Spleen (tissue), 11 donors: ENCODE measurements at regions not wholly inside any gene's neighbourhood (a gene's known extent, or its start where the extent isn't known, plus 50 kb on each side); places are given as distances from the start of the nearest gene placed in this dataset.

Experiments used
- DNase-seq: peaks from one replicate; pipeline ENCODE4 v3.0.0-alpha.2; 2020
- H3K27ac ChIP-seq, 8 donors: fragments of 200-600 bp; sonication (generic) in 7 of 8; 1 replicate in 4 of 8; 2 replicates in 4 of 8; pipeline versions ENCODE4 v1.5.0 to v1.8.0; 2016 to 2021; ENCODE audit warnings: inconsistent platforms in 4 of 8, mild to moderate bottlenecking in 4 of 8, moderate library complexity in 1 of 8
- H3K27me3 ChIP-seq, 7 donors: fragments of 200-600 bp; sonication (generic) in 6 of 7; replicated peaks in 1 of 7; 1 replicate in 4 of 7; 2 replicates in 3 of 7; pipeline versions ENCODE4 v1.5.0 to v1.8.0; 2016 to 2021; ENCODE audit warnings: inconsistent platforms in 3 of 7, mild to moderate bottlenecking in 1 of 7
- H3K36me3 ChIP-seq, 6 donors: fragments of 200-600 bp; sonication (generic) in 5 of 6; 1 replicate in 4 of 6; 2 replicates in 2 of 6; pipeline versions ENCODE4 v1.5.0 to v1.8.0; 2016 to 2021; ENCODE audit warnings: inconsistent platforms in 2 of 6
- H3K4me1 ChIP-seq, 6 donors: fragments of 200-600 bp; sonication (generic) in 5 of 6; 1 replicate in 3 of 6; 2 replicates in 3 of 6; pipeline versions ENCODE4 v1.5.0 to v1.8.0; 2016 to 2021; ENCODE audit warnings: inconsistent platforms in 3 of 6
- H3K4me3 ChIP-seq, 8 donors: fragments of 200-600 bp; sonication (generic) in 7 of 8; 1 replicate in 4 of 8; 2 replicates in 4 of 8; pipeline versions ENCODE4 v1.5.0 to v1.8.0; 2016 to 2021; ENCODE audit warnings: inconsistent platforms in 4 of 8, mild to moderate bottlenecking in 4 of 8, moderate library complexity in 2 of 8
- H3K9me3 ChIP-seq, 8 donors: fragments of 200-600 bp; sonication (generic) in 7 of 8; 1 replicate in 4 of 8; 2 replicates in 4 of 8; pipeline versions ENCODE4 v1.5.0 to v1.8.0; 2016 to 2021; ENCODE audit warnings: inconsistent platforms in 4 of 8
- CTCF ChIP-seq, 11 experiments: fragments of 200-600 bp in 7 of 11; fragments of 450-650 bp in 4 of 11; sonication (generic) in 4 of 11; IDR thresholded peaks in 8 of 11; conservative IDR thresholded peaks in 3 of 11; 1 replicate in 7 of 11; 2 replicates in 4 of 11; pipeline versions ENCODE4 v1.4.0 to v1.8.0; 2016 to 2021; ENCODE audit warnings: antibody characterized with exemption in 11 of 11, inconsistent platforms in 4 of 11, mild to moderate bottlenecking in 1 of 11
- POLR2A ChIP-seq, 3 donors: fragments of 450-650 bp; IDR thresholded peaks; one replicate each; pipeline ENCODE4 v1.5.1; 2017; ENCODE audit warnings: antibody characterized with exemption in 3 of 3, mild to moderate bottlenecking in 1 of 3
- POLR2AphosphoS5 ChIP-seq, 3 donors: sonication (generic); formaldehyde crosslinking; IDR thresholded peaks; one replicate each; pipeline ENCODE4 v1.5.1; 2017; ENCODE audit warnings: antibody characterized with exemption in 3 of 3
- WGBS, 5 donors: extraction: QIAGEN DNeasy Blood & Tissue Kit in 3 of 5; methylation state at CpG; one replicate each; pipeline versions ENCODE4 v1.1.5 to v1.1.7; 2013 to 2018; 5-methylcytosine and 5-hydroxymethylcytosine counted together
- intact Hi-C: fragments of 100-400 bp; cut with DNase I; formaldehyde crosslinking; loops from one replicate; pipeline ENCODE4 v1.15.0; 2023; ENCODE audit warnings: low total_unique reads
- donor health status: healthy with polysubstance abuse.
- donor health status: DM: no; HTN: no; CAD: no; lungs with moderate emphysema.
- donor health status: DM: no; HTN: no; CAD: no.
- donor health status: Bipolar disorder and iron deficiency.
- donor health status: healthy.
- donor health status: DM: no; HTN: no; CAD: no.
- donor health status: DM: yes; HTN: yes; CAD: no.

GRCh38 chr2:83155826-83156225, 1303.3 kb downstream of the SUCLG1 start:
- Histone ChIP-seq H3K4me3 (no peak overlapping the region), H3K4me1 (no peaks in the 10 kb centered on the region), H3K27ac (no peak overlapping the region), H3K27me3 (no peaks in the 10 kb centered on the region), H3K9me3 (peaks cover 0 to 9% (median 0%) of the 10 kb centered on the region in 8 donors), H3K36me3 (no peaks in the 10 kb centered on the region)
- intact Hi-C loops: no loop called here
- no peak for DNase-seq
- no peak for TF ChIP-seq CTCF (IDR thresholded peaks at IDR 0.05 in 8 of 11, conservative IDR thresholded peaks at IDR 0.05 in 3 of 11)
- TF ChIP-seq POLR2A (IDR thresholded peaks at IDR 0.05): no peak
- TF ChIP-seq POLR2AphosphoS5 (IDR thresholded peaks at IDR 0.05): no peak
- WGBS, 5 donors: 84 to 93% (median 87%) methylated on average over 8 of the region's 8 CpGs

- no peaks in the 10 kb centered on the region for H3K27me3 ChIP-seq
- no peak for DNase-seq
- H3K36me3 ChIP-seq: no peaks in the 10 kb centered on the region
- no peak overlapping the region for H3K27ac ChIP-seq
- no peak overlapping the region for H3K4me3 ChIP-seq
- intact Hi-C loops: no loop called here
- 87 to 100% (median 94%) methylated on average over 1 of the region's 1 CpG for WGBS, 5 donors
- peaks cover 0 to 12% (median 0%) of the 10 kb centered on the region in 8 donors for H3K9me3 ChIP-seq
- TF ChIP-seq CTCF (IDR thresholded peaks at IDR 0.05 in 8 of 11, conservative IDR thresholded peaks at IDR 0.05 in 3 of 11) (no peak), POLR2AphosphoS5 (IDR thresholded peaks at IDR 0.05) (no peak), POLR2A (IDR thresholded peaks at IDR 0.05) (no peak)
- H3K4me1 ChIP-seq: no peaks in the 10 kb centered on the region
Observed at GRCh38 chr2:83143946-83144345, 1315.1 kb downstream of the SUCLG1 start.

- no peak for TF ChIP-seq POLR2AphosphoS5 (IDR thresholded peaks at IDR 0.05)
- no peak for TF ChIP-seq CTCF (IDR thresholded peaks at IDR 0.05 in 8 of 11, conservative IDR thresholded peaks at IDR 0.05 in 3 of 11)
- no peak for TF ChIP-seq POLR2A (IDR thresholded peaks at IDR 0.05)
- H3K36me3 ChIP-seq: no peaks in the 10 kb centered on the region
- peaks cover 0 to 12% (median 0%) of the 10 kb centered on the region in 8 donors for H3K9me3 ChIP-seq
- H3K4me1 ChIP-seq: no peaks in the 10 kb centered on the region
- H3K27ac ChIP-seq: no peak overlapping the region
- DNase-seq: no peak
- H3K27me3 ChIP-seq: no peaks in the 10 kb centered on the region
- intact Hi-C loops: no loop called here
- no peak overlapping the region for H3K4me3 ChIP-seq
Observed at GRCh38 chr2:83142934-83143333, 1316.1 kb downstream of the SUCLG1 start.

GRCh38 chr2:83115606-83116005, 1343.5 kb downstream of the SUCLG1 start:
- Histone ChIP-seq H3K9me3 (peaks cover 0 to 11% (median 0%) of the 10 kb centered on the region in 8 donors), H3K27ac (no peak overlapping the region), H3K36me3 (no peaks in the 10 kb centered on the region), H3K4me1 (no peaks in the 10 kb centered on the region), H3K4me3 (no peak overlapping the region), H3K27me3 (no peaks in the 10 kb centered on the region)
- no peak for TF ChIP-seq POLR2AphosphoS5 (IDR thresholded peaks at IDR 0.05)
- TF ChIP-seq POLR2A (IDR thresholded peaks at IDR 0.05): no peak
- intact Hi-C loops: no loop called here
- 63 to 83% (median 74%) methylated on average over 1 of the region's 1 CpG for WGBS, 5 donors
- DNase-seq: no peak

- intact Hi-C loops: no loop called here
- Histone ChIP-seq H3K27me3 (no peaks in the 10 kb centered on the region), H3K27ac (no peak overlapping the region), H3K4me1 (no peaks in the 10 kb centered on the region), H3K4me3 (no peak overlapping the region), H3K36me3 (no peaks in the 10 kb centered on the region), H3K9me3 (peaks cover 0 to 15% (median 0%) of the 10 kb centered on the region in 8 donors)
- WGBS, 5 donors: 43 to 94% (median 76%) methylated on average over 1 of the region's 1 CpG
- no peak for DNase-seq
- TF ChIP-seq POLR2AphosphoS5 (IDR thresholded peaks at IDR 0.05) (no peak), CTCF (IDR thresholded peaks at IDR 0.05 in 8 of 11, conservative IDR thresholded peaks at IDR 0.05 in 3 of 11) (no peak), POLR2A (IDR thresholded peaks at IDR 0.05) (no peak)
Observed at GRCh38 chr2:83115155-83115554, 1343.9 kb downstream of the SUCLG1 start.
